Stomach (tissue), 4 donors: ENCODE measurements at regions not wholly inside any gene's neighbourhood (a gene's known extent, or its start where the extent isn't known, plus 50 kb on each side); places are given as distances from the start of the nearest gene placed in this dataset.

Source experiments
- POLR2A ChIP-seq, 4 donors: fragments of 450-650 bp; IDR thresholded peaks; one replicate each; pipeline ENCODE4 v1.6.1; 2016; ENCODE audit warnings: antibody characterized with exemption in 4 of 4, control low read depth in 2 of 4, mild to moderate bottlenecking in 1 of 4, moderate library complexity in 1 of 4
- POLR2AphosphoS5 ChIP-seq, 3 donors: sonication (generic); formaldehyde crosslinking; IDR thresholded peaks; one replicate each; pipeline ENCODE4 v1.6.1; 2016; ENCODE audit warnings: antibody characterized with exemption in 3 of 3
- TF ChIP-seq, protein P1 (sequence below), 7 experiments: fragments of 450-650 bp in 4 of 7; fragments of 200-600 bp in 3 of 7; sonication (generic) in 3 of 7; IDR thresholded peaks; one replicate each; pipeline ENCODE4 v1.5.1; 2016 to 2019; ENCODE audit warnings: antibody characterized with exemption in 7 of 7, control low read depth in 2 of 7, mild to moderate bottlenecking in 1 of 7

GRCh38 chr17:36747861-36748260 is 146.5 kb downstream of the MRM1 start:
- TF ChIP-seq POLR2A (IDR thresholded peaks at IDR 0.05) (no peak), POLR2AphosphoS5 (IDR thresholded peaks at IDR 0.05) (no peak)
- TF ChIP-seq, protein P1, sequence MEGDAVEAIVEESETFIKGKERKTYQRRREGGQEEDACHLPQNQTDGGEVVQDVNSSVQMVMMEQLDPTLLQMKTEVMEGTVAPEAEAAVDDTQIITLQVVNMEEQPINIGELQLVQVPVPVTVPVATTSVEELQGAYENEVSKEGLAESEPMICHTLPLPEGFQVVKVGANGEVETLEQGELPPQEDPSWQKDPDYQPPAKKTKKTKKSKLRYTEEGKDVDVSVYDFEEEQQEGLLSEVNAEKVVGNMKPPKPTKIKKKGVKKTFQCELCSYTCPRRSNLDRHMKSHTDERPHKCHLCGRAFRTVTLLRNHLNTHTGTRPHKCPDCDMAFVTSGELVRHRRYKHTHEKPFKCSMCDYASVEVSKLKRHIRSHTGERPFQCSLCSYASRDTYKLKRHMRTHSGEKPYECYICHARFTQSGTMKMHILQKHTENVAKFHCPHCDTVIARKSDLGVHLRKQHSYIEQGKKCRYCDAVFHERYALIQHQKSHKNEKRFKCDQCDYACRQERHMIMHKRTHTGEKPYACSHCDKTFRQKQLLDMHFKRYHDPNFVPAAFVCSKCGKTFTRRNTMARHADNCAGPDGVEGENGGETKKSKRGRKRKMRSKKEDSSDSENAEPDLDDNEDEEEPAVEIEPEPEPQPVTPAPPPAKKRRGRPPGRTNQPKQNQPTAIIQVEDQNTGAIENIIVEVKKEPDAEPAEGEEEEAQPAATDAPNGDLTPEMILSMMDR (IDR thresholded peaks at IDR 0.05): no peak
